NOMO-1 treated with dmso at 0.1 percent for 144 hours (cell line): ENCODE measurements at regions not wholly inside any gene's neighbourhood (a gene's known extent, or its start where the extent isn't known, plus 50 kb on each side); places are given as distances from the start of the nearest gene placed in this dataset.
"Not testable (repeated sequence)": the region's sequence is repeated elsewhere in the genome, so short reads cannot be mapped to it uniquely, and the experiment has no call there.

ENCODE experiments used
- DNase-seq: peaks from one replicate; lab custom pipeline; 2025; ENCODE audit not compliant: unreplicated experiment; lab: John Stamatoyannopoulos, UW

DNA sequence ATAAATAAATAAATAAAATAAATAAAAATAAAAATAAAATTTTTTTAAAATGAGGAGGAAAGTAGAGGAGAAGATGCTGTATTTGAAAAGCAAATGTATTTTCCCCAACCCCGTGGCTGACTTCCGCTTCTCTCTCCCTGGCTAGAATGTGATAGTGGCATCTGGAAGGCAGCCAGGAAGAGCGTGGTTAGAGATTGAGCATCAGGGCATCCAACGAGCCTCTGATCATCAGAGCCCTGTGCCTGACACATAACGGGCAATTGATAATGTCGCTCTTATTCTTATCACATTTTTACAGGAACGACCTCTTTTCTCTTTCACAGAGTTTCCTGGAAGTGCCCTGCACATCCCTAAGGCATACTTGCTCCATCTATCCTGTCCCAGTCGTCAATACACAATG, 496.9 kb upstream of the TMEM132C start:
- DNase-seq: no peak

DNA sequence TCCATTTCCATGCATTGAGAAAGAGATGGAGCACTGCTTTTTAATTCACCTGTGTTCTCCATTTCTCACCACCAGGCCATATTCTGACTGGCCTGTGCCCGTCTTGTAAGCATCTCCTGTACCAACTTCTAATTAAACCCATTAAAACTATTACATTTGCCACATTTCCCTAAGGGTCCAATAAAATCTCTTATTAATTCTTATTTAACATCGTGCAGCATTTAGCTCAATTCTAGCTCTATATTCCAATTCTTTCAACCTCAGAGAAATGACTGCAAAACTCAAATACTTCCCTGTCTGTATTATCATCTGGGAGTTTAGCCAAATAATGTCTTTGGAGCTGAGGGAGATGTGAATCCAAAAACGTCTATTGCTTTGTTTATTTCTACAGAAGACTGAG, 495.4 kb upstream of the TMEM132C start:
- DNase-seq: no peak

- DNase-seq: no peak
These were observed 493.4 kb upstream of the TMEM132C start for GRCh38 chr12:127773520-127773919.

- DNase-seq: no peak
These were observed 492.1 kb upstream of the TMEM132C start for GRCh38 chr12:127774828-127775227.

DNA sequence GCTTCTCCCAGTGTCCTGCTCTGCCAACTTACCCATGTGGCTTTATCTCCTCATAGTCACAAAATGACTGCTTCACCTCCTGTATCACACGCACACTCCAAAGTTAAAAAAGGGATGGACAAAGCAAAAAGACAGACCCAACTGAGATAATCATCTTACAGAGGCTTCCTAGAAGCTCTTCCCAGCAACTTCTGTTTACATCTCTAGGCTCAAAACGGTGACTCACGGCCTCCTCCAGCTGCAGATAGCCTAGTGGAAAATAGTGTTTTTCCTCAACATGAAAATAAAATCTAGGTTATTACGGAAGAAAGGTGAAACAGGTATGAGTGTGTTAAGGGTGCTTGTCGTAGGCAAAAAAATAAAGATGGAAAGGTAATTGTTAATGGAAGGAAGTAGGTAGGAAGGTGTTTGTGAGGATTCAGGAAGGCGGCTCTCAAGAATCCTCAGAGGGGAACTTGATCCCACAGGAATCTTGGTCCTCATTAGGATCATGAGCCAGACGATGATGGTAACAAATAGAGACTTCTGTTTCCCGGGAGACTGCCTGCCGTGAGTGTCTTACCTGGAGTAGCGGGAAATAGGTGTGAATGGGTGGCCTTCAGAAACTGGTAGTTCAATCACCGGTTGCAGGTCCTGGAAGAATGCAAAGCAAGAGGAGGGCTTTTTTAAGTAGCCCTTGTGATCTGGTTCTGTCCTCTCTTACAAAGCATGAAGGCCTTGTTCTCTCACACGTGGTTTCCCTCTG, 487.5 kb upstream of the TMEM132C start:
- no peak for DNase-seq

- no peak for DNase-seq
These were observed 486.1 kb upstream of the TMEM132C start for GRCh38 chr12:127780881-127781280.

DNA sequence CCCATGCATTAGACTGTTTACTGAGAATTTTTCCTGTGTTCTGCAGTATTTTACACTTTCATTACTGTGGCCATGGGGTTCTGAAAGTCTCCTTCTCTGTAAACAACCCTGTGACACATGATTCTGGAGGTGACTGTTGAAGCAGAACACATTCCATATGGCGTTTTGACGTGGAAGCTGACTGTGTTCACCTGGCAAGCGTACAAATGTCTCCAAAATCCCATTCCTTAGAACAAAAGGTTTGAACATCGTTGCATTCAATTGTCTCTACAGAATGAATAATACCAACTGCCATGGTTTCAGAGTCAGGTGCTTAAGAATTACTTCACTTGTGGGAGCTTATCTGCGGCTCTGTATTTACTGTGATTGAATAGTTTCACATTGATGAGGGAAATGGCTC, 485.6 kb upstream of the TMEM132C start:
- no peak for DNase-seq

DNA sequence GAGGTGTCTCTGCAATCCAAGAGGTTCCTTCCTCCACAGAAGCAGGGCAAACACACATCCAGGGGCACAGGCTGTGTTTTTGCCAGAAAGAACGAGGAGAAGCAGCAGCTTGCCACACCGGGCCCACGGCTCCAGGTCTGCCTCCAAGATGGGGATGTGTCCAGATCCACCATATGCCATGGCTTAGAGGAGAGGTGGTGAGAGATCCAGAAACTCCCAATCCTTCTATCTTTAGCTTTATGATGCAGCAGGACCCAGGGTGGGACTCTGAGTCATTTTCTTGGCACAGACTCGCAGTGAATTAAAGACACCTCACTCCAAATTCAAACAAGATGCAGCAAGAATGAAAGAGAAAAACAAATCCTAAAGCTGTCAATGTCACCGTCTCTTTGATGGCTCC, 481.4 kb upstream of the TMEM132C start:
- no peak for DNase-seq

DNA sequence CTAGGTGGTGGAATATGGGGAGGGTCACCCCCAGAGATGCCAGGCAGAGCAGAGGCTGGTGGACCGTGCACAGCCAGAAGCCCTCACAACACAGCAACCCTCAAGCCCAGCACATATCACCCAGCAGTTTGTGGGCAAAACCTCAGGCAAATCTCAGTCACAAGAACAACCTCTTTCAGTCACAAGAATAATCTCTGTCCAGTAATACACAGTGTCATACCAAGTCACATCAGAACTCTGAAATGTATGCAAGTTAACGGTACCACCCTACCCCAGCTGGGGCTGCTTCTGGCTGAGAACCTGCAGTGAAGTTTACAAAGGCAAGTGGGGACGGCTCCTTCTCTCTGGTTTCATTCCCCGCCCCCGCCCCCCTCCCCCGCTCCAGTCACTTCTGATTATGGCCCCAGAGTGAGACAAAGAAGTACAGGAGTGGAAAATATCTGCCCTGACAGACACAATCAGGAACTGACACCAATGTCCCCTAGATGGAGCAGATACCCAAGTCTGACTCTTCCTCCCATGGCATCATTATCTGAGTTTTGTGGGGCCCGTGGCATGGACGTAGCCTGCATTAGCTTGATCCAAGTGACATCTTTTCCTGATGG, 480.9 kb upstream of the TMEM132C start:
- DNase-seq: no peak

GRCh38 chr12:127787544-127787943, 479.4 kb upstream of the TMEM132C start:
- DNase-seq: no peak

GRCh38 chr12:127790376-127790775, 476.6 kb upstream of the TMEM132C start:
- DNase-seq: no peak

GRCh38 chr12:127791217-127791616, 475.8 kb upstream of the TMEM132C start:
- no peak for DNase-seq

DNA sequence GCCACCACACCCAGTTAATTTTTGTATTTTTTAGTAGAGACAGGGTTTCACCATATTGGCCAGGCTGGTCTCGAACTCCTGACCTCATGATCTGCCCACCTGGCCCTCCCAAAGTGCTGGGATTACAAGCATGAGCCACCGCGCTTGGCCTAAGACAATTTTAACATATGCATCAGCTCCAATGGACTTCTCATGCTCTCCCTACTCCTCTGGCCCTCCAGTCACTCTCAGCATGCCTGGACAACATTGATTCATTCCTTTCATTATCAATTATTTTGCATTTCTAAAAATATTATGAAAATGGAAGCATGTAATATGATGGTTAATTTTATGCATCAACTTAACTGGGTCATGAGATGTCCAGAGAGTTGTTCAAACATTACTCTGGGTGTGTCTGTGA, 469.1 kb upstream of the TMEM132C start:
- no peak for DNase-seq

- no peak for DNase-seq
These were observed 464.7 kb upstream of the TMEM132C start for GRCh38 chr12:127802271-127802670.

DNA sequence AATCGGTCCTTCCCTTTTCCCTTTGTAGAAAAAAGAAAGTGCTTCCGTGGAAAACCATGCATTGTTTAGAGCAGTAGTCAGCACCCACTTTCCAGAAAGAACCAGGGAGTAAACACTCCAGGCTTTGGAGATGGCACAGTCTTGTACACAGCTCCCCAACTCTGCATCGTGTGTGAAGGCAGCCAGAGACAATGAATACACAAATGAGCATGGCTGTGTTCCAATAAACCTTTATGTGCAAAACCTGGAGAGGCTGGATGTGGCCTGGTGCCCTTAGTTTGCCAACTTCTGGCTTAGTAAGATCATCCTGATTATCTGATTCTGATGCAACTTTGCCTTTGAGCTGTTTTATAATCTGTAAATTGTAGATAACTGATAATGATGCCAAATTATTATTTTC, 463.4 kb upstream of the TMEM132C start:
- no peak for DNase-seq

DNA sequence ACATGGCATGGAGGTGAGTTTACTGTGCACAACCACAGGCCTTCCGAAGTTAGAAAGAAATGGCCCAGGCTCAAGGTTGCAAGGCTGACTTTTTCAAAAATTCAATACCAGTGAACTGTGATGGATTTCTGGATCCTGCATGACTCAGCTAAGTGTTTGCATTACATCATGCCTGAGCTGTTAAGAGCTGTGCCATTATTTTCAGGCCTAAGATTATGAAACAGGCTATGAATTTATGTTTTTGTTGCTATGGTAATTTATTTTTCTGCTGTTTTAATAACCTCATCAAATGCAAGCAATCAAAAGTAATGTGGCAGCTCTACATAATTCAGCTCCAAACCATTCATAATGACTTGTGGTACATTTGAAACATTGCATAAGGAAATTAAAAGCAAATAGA, 457.7 kb upstream of the TMEM132C start:
- DNase-seq: no peak

DNA sequence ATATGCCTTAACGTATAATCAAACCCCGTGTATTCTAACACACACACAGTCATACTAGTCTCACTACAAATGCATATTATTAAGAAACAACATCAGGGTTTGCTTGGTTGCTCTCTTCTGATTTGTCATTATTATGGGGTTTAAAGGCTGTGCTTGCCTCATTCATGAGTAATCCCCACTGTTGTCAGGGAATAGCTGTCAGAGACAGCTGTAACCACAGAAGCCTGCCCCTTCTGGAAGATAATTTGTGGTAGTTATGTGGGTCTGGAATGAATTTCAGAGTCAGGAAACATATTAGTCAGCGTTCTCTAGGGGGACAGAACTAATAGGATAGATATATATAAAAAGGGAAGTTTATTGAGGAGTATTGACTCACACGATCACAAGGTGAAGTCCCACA, 456.9 kb upstream of the TMEM132C start:
- no peak for DNase-seq

GRCh38 chr12:127810459-127810858, 456.5 kb upstream of the TMEM132C start:
- not testable (repeated sequence) for DNase-seq

DNA sequence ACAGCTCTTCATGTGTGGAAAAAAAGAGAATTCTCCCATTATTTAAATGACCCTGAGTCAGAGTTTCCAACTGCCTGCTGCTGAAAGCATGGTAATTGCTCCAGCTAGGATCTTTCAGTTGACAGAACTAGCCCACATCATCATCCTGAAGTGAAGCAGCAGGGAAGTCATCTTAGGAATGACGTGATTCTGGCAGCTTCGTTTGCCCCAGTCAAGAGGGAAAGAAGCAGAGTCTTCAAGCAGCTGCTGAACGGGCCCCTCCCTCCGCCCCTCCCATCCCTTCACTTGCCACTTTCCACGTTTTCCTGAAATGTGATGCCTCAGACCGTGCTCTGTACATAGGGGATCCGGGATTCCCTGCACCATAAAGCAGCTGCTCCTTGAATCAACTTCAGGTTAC, 455.0 kb upstream of the TMEM132C start:
- DNase-seq: no peak

DNA sequence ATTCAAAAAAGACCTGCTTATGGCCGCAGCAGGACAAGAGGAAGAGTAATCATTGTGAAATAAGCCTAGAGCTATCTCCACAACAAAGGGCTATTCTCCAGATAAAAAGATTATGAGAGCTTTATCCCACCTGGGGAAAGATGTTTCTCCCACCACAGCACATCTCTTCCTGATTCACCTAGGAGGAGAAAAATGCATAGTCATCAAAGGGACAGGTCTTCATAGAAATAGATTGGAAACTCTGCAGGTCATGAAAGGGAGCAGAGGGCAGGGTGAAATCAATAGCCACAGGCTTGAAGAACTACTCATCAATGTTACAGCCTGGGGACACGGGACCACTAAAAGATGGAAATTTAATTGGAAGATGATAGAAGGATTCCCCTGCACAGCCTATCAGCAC, 453.8 kb upstream of the TMEM132C start:
- no peak for DNase-seq

DNA sequence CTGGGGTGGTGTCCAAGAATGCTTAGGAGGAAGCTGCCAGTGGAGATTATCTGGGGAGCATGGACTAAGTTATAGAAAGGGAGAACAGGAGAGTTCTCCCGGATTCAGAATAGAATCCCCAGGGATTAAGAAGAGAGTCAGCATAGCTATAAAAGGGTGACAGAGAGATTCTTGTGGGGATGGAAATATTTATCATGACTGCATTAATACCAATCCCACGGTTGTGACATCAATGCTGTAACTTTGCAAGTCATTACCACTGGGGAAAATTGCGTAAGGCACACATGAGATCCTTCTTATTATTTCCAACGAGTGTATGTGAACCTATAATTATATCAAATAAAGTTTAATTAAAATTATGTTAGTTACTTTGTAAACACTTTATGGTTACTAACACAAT, 447.9 kb upstream of the TMEM132C start:
- no peak for DNase-seq

DNA sequence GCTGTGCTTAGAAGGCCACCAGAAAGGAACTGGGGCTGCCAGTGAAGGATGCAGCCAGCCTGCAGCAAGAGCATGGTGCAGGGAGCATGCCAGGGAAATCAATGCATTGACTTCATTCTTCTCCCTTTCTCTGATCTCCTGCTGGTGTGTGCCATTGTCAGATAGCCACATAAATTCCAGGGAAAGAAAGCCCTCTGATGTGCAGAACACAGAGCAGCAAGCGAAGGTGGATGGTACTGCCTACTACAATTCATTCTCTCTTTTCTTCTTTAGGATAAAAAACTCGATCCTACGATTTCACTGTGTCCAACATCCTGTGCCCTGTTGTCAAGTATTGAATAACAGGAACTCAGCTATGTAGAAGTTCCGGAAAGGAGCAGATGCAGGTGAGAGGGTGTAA, 446.7 kb upstream of the TMEM132C start:
- no peak for DNase-seq

- no peak for DNase-seq
These were observed 446.1 kb upstream of the TMEM132C start for GRCh38 chr12:127820846-127821245.
